ENCODE measurements at regions not wholly inside any gene's neighbourhood (a gene's known extent, or its start where the extent isn't known, plus 50 kb on each side); places are given as distances from the start of the nearest gene placed in this dataset.

DNA sequence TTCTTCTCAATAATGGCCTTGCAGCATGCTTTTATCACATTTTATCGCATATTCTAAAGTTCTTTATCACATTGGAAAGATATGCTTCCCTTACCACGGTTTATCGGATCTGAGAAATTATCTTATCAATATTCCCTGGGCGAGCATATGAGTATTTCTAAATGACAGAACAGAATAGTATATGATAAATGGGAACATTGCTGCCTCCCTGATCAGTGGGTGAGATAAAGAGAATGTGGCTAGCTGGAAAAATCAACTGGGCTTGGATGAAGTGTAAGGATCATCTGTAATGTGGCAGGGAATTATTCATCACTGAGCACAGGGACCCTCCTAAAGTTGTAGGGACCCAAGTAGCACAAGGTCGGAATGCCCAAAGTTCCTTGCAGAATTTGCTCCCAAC lies 667.4 kb upstream of the NRP1 start:
- Histone ChIP-seq H3K4me2 (replicated peaks; ENCODE audit: low read depth, low read length, poor library complexity, severe bottlenecking) (no peak overlapping the region), H4K20me1 (ENCODE audit: control insufficient read depth, insufficient read depth, low read length, poor library complexity, severe bottlenecking) (no peaks in the 10 kb centered on the region), H2AFZ (ENCODE audit: insufficient read depth, low read depth, low read length, poor library complexity, severe bottlenecking) (no peak overlapping the region), H3K27me3 (replicated peaks in 1 of 4; ENCODE audit: control extremely low read depth in 1 of 4, control insufficient read depth in 3 of 4, insufficient read depth in 4 of 4, low read length in 3 of 4) (no peaks in the 10 kb centered on the region), H3K36me3 (replicated peaks in 1 of 2; ENCODE audit: control extremely low read depth in 1 of 2, control insufficient read depth in 1 of 2, extremely low read depth in 1 of 2, insufficient read depth in 2 of 2, low read length in 1 of 2) (no peaks in the 10 kb centered on the region), H3K9me3 (ENCODE audit: control extremely low read depth in 1 of 3, control insufficient read depth in 2 of 3, insufficient read depth in 1 of 3, low read length in 2 of 3) (peaks cover 0 to 5% (median 2%) of the 10 kb centered on the region in 3 donors), H3K4me1 (ENCODE audit: control insufficient read depth in 2 of 2, insufficient read depth in 2 of 2, low read length in 2 of 2) (no peaks in the 10 kb centered on the region), H3K9ac (ENCODE audit: low read length) (no peak overlapping the region), H3K27ac (ENCODE audit: low read length in 2 of 2) (no peak overlapping the region), H3K79me2 (ENCODE audit: control insufficient read depth, insufficient read depth, low read length) (no peaks in the 10 kb centered on the region), H3K4me3 (ENCODE audit: control extremely low read depth in 1 of 5, extremely low read depth in 1 of 5, insufficient read depth in 1 of 5, low read depth in 2 of 5, low read length in 4 of 5) (no peak overlapping the region)
- POLR2A ChIA-PET = no interaction called here
- H3K27ac Mint-ChIP-seq = no peak overlapping the region
- no peaks in the 10 kb centered on the region for H3K4me1 Mint-ChIP-seq
- TF ChIP-seq, protein P1, sequence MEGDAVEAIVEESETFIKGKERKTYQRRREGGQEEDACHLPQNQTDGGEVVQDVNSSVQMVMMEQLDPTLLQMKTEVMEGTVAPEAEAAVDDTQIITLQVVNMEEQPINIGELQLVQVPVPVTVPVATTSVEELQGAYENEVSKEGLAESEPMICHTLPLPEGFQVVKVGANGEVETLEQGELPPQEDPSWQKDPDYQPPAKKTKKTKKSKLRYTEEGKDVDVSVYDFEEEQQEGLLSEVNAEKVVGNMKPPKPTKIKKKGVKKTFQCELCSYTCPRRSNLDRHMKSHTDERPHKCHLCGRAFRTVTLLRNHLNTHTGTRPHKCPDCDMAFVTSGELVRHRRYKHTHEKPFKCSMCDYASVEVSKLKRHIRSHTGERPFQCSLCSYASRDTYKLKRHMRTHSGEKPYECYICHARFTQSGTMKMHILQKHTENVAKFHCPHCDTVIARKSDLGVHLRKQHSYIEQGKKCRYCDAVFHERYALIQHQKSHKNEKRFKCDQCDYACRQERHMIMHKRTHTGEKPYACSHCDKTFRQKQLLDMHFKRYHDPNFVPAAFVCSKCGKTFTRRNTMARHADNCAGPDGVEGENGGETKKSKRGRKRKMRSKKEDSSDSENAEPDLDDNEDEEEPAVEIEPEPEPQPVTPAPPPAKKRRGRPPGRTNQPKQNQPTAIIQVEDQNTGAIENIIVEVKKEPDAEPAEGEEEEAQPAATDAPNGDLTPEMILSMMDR (IDR thresholded peaks at IDR 0.05) = no peak
- CTCF ChIA-PET = no interaction called here
- no peaks in the 10 kb centered on the region for H3K9me3 Mint-ChIP-seq (ENCODE audit: insufficient read depth)
- DNase-seq = no peak
- H3K27me3 Mint-ChIP-seq = no peaks in the 10 kb centered on the region
- intact Hi-C loops (cut with micrococcal nuclease) = no loop called here
- ATAC-seq (ENCODE audit: low read depth) = no peak
- no peak overlapping the region for H3K4me3 Mint-ChIP-seq
- WGBS (ENCODE audit: insufficient coverage) = 90% methylated on average over 2 of the region's 5 CpGs

DNA sequence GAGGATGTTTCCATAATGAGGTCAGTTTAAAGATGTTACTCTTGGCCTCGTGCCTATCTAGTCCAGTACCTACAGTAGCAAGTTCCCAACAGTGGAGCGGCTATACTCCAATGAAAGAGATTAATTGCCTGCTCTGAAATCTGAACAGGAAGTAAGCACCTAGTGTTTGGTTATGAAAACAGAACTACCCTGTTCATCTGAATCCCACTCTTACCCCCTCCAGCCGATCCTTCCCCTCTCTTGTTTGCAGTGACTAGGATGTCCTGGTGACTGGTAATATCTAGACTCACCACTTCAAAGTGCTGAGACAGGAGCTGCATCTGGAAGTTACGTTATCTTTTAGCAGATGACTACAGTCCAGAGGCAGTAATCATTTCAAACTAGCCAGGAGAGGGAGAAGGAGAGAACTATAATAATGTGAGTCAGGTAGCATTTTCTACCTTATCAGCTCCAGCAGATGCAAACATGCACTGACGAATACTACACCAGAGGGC lies 666.7 kb upstream of the NRP1 start:
- DNase-seq (no peak), ATAC-seq (ENCODE audit: low read depth) (no peak)
- TF ChIP-seq, protein P1 (IDR thresholded peaks at IDR 0.05) = no peak
- no peak for TF ChIP-seq EZH2 (IDR thresholded peaks at IDR 0.05; ENCODE audit: borderline replicate concordance, insufficient read depth, low read depth, low read length, poor library complexity, severe bottlenecking)
- H3K9me3 Mint-ChIP-seq (ENCODE audit: insufficient read depth) = no peaks in the 10 kb centered on the region
- H3K4me1 ChIP-seq (ENCODE audit: control insufficient read depth in 2 of 2, insufficient read depth in 2 of 2, low read length in 2 of 2) = no peaks in the 10 kb centered on the region
- no peaks in the 10 kb centered on the region for H3K27me3 ChIP-seq (replicated peaks in 1 of 4; ENCODE audit: control extremely low read depth in 1 of 4, control insufficient read depth in 3 of 4, insufficient read depth in 4 of 4, low read length in 3 of 4)
- no peak overlapping the region for H3K4me3 ChIP-seq (ENCODE audit: control extremely low read depth in 1 of 5, extremely low read depth in 1 of 5, insufficient read depth in 1 of 5, low read depth in 2 of 5, low read length in 4 of 5)
- no peaks in the 10 kb centered on the region for H3K79me2 ChIP-seq (ENCODE audit: control insufficient read depth, insufficient read depth, low read length)
- POLR2A ChIA-PET = no interaction called here
- no peak overlapping the region for H2AFZ ChIP-seq (ENCODE audit: insufficient read depth, low read depth, low read length, poor library complexity, severe bottlenecking)
- CTCF ChIA-PET = no interaction called here
- no peak overlapping the region for H3K27ac ChIP-seq (ENCODE audit: low read length in 2 of 2)
- H3K9ac ChIP-seq (ENCODE audit: low read length) = no peak overlapping the region
- H3K4me2 ChIP-seq (replicated peaks; ENCODE audit: low read depth, low read length, poor library complexity, severe bottlenecking) = no peak overlapping the region
- no peak overlapping the region for H3K4me3 Mint-ChIP-seq
- no peaks in the 10 kb centered on the region for H3K27me3 Mint-ChIP-seq
- WGBS (ENCODE audit: insufficient coverage) = no CpG with 5 or more reads among the region's 5 CpGs
- peaks cover 0 to 5% (median 2%) of the 10 kb centered on the region in 3 donors for H3K9me3 ChIP-seq (ENCODE audit: control extremely low read depth in 1 of 3, control insufficient read depth in 2 of 3, insufficient read depth in 1 of 3, low read length in 2 of 3)
- H3K36me3 ChIP-seq (replicated peaks in 1 of 2; ENCODE audit: control extremely low read depth in 1 of 2, control insufficient read depth in 1 of 2, extremely low read depth in 1 of 2, insufficient read depth in 2 of 2, low read length in 1 of 2) = no peaks in the 10 kb centered on the region
- no peaks in the 10 kb centered on the region for H4K20me1 ChIP-seq (ENCODE audit: control insufficient read depth, insufficient read depth, low read length, poor library complexity, severe bottlenecking)
- no peaks in the 10 kb centered on the region for H3K4me1 Mint-ChIP-seq
- no peak overlapping the region for H3K27ac Mint-ChIP-seq
- intact Hi-C loops (cut with micrococcal nuclease) = no loop called here

Data from B cell (primary cell).